Fibroblast of pulmonary artery (primary cell): ENCODE measurements at regions not wholly inside any gene's neighbourhood (a gene's known extent, or its start where the extent isn't known, plus 50 kb on each side); places are given as distances from the start of the nearest gene placed in this dataset.

Experiments
- DNase-seq: peaks from one replicate; pipeline ENCODE4 v3.0.0-alpha.2; 2010; ENCODE audit warnings: low read depth
- H3K4me3 ChIP-seq: replicated peaks from 2 replicates; pipeline ENCODE4 v1.5.1; 2011; ENCODE audit warnings: low read depth, mild to moderate bottlenecking, control low read depth, low read length, moderate library complexity
- TF ChIP-seq, protein P1 (sequence below): IDR thresholded peaks from 2 replicates; pipeline ENCODE4 v1.5.1; 2011; ENCODE audit warnings: mild to moderate bottlenecking, control low read depth, low read length, inconsistent platforms; ENCODE audit errors: missing control alignments

DNA sequence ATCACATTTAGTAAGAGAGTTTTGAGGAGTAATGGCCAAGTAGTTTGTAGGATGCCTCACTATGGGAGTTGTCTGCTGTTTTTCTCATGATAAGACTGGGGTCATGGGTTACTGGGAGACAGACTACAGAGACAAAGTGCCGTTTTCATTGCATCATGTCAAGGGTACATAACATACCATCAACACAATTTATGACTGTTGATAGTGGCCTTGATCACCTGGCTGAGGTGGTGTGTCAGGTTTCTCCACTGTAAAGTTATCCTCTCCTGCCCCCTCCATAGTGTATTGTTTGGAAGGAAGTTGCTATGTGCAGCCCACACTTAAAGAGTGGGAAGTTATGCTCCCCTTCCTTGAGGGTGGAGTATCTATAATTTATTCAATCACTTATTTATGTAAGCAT is 263.5 kb upstream of the POU3F1 start:
- no peak for DNase-seq
- TF ChIP-seq, protein P1, sequence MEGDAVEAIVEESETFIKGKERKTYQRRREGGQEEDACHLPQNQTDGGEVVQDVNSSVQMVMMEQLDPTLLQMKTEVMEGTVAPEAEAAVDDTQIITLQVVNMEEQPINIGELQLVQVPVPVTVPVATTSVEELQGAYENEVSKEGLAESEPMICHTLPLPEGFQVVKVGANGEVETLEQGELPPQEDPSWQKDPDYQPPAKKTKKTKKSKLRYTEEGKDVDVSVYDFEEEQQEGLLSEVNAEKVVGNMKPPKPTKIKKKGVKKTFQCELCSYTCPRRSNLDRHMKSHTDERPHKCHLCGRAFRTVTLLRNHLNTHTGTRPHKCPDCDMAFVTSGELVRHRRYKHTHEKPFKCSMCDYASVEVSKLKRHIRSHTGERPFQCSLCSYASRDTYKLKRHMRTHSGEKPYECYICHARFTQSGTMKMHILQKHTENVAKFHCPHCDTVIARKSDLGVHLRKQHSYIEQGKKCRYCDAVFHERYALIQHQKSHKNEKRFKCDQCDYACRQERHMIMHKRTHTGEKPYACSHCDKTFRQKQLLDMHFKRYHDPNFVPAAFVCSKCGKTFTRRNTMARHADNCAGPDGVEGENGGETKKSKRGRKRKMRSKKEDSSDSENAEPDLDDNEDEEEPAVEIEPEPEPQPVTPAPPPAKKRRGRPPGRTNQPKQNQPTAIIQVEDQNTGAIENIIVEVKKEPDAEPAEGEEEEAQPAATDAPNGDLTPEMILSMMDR, result no peak
- no peak overlapping the region for H3K4me3 ChIP-seq

DNA sequence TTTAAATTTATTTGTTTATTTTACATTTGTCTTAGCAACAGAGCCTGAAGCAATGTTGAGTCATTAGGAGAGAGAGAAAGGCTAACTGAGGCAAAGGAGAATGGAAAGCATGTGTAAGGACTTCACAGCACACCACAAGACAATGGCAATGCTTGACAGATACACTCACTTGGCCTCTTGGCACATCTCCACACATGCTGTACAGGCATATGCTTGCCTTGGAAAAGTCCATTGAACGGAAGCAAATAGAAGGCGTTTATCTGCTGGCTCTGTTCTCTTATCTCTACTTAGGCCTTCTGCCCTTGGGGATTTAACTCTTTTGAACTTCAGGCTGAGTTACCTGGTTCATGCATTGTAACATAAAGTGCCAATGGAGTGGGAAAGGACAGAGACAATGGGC is 262.2 kb upstream of the POU3F1 start:
- H3K4me3 ChIP-seq, result no peak overlapping the region
- TF ChIP-seq, protein P1, result no peak
- no peak for DNase-seq

DNA sequence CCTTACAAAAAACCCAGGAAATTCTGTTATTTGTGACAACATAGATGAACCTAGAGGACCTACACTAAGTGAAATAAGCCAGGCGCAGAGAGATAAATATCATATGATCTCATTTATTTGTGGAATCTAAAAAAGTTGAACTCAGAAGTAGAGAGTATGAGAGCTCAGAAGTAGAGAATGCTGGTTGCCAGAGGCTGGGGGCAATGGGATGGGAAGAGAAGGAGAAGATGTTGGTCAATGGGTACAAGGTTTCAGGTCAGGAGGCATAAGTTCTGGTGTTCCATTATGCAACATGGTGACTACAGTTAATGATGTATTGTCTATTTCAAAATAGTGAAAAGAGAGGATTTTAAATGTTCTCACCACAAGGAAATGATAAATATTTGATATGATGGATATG is 259.1 kb upstream of the POU3F1 start:
- no peak overlapping the region for H3K4me3 ChIP-seq
- TF ChIP-seq, protein P1, result no peak
- no peak for DNase-seq

DNA sequence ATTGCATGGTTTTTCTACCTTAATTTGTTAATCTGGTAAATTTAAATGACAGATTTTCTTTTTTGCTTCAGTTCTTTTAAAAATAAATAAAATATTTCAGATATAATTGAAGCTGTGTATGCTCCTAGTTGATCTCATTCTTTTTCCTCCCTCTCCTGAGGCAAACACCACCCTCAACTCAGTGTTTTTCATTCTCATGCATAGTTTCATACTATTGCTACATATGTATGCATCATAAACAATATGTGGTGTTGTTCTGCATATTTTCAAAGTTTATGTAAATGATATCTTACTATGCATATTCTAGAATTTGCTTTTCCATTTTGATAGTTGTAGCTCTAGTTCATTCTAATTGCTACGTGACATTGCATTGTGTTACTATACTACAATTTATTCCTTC is 257.2 kb upstream of the POU3F1 start:
- TF ChIP-seq, protein P1, result no peak
- H3K4me3 ChIP-seq, result no peak overlapping the region
- DNase-seq, result no peak

DNA sequence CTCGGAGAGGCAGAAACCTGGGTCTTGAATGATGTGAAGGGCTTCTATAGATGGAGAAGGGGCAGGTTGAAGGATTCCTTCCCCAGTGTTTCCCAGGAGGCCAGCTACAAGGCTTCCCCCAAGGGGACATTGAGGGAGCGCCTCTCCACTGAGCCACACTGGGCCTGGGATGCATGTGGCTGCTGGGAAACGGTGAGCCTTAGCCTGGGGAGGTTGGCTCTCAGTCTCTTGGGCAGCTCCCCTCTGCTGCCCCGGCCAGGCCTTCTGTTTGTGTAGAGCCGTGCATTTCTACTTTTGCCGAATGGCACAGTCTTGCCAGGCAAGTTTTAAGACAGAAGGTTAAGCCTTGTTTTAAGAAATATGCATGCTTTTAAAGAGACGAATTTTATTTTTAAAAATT is 254.4 kb upstream of the POU3F1 start:
- TF ChIP-seq, protein P1, result no peak
- H3K4me3 ChIP-seq, result no peak overlapping the region
- DNase-seq, result no peak

DNA sequence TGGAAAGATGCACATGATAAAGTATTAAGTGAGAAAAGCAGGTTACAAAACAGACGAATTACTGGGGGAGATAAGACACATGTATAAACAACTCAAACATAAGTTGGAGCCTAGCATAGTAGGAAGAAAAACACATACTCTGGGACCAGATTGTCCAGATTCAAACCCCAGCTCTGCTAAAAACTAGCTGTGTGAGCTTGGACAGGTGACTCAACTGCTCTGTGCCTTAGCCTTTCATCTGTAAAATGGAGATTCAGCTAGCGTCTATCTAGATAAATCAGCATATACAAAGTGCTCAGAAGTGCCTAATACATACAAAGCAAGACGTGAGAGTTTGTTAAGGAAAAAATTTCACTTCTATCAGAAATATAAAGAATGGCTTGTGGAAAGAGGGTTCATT is 254.0 kb upstream of the POU3F1 start:
- TF ChIP-seq, protein P1, result no peak
- no peak for DNase-seq
- H3K4me3 ChIP-seq, result no peak overlapping the region

DNA sequence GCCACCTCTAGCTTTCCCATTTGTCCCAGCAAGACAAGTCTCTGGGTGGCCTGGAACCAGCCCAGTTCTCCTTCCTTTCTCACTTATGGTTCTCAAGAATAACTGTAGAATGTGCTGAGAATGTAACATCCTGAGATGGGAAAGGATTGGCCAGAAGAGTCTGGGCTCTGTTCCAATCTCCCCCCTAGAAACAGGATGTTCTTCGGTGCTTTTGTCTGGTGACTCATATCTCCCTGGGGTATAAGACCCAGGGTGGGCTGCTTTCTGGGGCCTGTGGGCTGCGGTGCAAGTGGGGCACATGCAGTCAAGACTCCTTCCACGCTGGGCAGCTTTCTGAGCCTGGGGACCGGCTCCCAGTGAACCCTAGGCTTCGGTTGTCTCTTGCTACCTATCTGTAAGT is 251.2 kb upstream of the POU3F1 start:
- H3K4me3 ChIP-seq, result no peak overlapping the region
- TF ChIP-seq, protein P1, result no peak
- no peak for DNase-seq
